ENCODE measurements at regions not wholly inside any gene's neighbourhood (a gene's known extent, or its start where the extent isn't known, plus 50 kb on each side); places are given as distances from the start of the nearest gene placed in this dataset.

- no peak for TF ChIP-seq EP300 (IDR thresholded peaks at IDR 0.05)
- no peak for TF ChIP-seq POLR2A (IDR thresholded peaks at IDR 0.05)
Observed at GRCh38 chr22:20638507-20638870, 131.1 kb downstream of the MED15 start.
